ENCODE measurements at regions not wholly inside any gene's neighbourhood (a gene's known extent, or its start where the extent isn't known, plus 50 kb on each side); places are given as distances from the start of the nearest gene placed in this dataset.

DNA sequence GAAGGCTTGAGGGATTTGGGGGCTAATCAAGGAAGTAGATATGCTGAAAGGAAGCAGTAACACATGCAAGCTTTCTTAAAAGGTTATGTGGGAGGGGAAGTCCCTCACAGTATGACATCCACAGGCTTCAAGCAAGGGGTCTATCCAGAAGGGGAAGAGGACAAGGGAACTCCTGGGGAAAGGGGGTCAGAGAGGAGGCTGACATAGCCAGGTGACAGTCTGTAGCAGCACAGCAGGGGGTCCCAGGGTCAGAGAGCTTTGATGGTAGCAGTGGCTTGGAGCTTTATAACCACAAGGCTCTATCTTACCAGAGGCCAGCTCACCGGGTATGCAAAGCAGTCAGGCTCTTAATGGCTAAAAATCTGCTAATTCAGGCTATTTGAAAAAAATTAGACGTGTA is 150.6 kb upstream of the NSMCE3 start:
- no peak for FAIRE-seq

DNA sequence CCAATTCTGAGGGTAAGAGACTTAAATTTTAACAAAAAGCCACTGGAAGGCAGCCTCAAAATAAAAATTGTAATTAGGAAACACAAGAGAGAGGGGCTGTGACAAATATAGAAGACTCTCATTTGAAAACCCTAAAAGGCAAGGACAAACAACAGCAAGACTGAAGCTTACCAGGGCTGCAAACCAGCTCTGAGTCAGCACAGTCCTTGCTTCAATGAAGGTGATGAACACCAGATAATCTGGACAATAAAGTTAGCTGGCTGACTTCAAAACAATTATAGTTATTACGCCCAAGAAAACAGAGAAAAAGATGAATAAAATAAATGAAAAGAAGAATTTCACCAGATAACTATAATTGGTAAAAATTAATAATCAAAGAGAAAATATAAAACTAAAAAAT is 149.3 kb upstream of the NSMCE3 start:
- FAIRE-seq: no peak

DNA sequence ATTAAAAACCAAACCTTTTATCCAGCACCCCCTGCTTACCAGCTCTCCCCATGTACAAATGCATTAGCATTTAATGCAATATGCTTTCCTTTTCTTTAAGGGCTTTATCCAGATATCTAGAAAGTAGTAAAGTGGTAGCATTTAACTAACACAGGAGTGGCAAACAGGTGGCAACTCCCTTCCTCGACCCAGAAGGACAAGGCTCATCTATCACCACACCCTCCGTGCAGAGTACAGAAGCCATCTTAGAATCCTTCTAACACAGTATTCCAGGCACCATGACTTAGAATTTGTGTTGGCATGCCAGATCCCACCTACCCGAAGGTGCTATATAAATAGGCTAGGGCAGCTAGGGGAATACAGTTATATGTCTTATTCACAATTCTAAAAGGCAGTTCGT is 148.6 kb upstream of the NSMCE3 start:
- no peak for FAIRE-seq

DNA sequence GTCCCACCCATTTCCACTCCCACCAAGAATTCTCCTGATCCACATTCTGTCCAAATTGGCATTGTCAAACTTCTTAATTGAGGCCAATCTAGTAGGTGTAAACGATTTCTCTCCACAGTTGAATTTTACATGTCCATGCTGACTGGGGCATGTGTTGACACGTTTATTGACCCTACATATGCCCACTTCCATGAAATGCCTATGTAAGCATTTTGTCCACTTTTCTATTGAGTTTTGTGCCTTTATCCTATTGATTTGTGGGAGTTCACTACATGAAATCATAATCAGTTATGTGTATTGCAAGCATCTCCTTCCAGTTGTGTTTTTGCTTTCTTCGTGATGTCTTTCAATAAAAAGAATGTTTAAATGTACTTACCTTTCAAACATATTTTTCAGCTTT is 141.7 kb upstream of the NSMCE3 start:
- FAIRE-seq: no peak

DNA sequence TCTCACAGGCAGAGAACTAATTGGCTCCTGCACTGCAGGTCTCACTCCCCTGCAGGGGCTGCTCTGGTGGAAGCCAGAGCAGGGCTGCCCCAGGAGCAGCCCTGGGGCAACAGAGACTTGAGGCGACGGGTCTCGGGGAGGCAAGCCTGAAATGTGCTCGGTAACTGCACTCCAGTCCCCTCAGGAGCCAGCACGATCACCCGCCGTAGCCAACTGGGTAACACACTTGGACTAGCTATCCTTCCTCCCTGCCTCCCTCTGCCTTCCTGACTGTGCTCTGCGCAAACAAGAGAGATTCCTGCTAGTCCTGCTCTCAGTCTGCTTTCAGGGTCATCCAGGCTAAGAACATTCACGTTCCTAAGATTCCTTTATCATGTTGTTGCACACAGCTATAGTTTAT is 140.7 kb upstream of the NSMCE3 start:
- no peak for FAIRE-seq

DNA sequence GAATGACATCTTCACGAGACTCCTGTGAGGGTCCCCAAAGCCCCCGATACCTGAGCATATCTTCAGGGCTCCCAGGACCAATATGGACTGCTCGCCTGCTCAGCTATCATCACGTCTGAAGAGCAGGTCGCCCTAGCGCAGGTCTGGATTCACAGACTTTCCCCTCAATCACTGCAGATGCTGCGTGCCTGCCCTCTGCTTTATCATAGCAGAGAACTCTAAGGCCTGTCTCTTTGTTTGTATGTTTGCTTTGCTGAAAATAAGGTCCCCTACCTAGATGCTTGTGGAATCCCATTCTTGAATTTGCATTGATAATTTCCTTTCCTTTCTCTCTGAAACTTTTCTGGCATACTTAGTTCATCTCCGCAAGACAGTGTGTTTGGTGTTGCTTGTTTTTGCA is 140.3 kb upstream of the NSMCE3 start:
- no peak for FAIRE-seq

DNA sequence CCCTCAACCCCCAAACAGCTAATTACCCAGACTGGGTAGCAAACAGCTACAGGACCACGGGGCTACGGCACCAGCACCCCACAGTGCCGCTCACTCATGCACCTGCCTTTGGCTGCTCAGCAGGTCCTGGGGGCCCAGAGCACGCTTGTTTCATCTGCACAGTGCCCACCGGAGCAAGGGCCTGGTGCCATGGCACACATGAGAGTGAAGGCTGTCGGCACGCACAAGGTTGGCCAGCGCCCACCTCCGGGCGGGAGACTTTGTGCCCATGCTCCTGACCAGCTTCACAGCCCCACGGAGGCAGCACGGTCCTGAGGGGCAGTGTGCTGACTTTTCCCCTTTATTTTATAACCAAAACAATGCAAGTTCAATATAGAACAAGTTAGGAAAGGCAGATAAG is 135.9 kb upstream of the NSMCE3 start:
- FAIRE-seq: no peak

DNA sequence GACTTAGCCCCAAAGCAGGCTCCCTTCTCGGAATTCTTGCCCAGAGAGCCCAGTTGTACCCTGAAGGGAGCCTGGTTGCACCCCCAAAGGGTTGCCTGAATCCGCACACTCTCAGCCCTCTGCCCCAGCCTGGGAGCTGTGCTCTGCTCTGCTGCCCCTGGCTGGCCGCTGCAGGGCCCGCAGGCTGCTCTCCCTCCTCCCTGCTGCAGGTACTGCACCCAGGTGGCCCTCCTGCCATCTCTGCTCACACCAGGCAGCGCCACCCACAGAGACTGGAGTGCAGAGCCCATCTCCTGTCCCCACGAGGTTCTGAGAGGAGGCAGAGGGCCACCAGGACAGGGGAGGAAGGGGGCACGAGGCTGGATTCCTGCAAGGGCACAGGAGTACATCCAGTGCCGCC is 134.2 kb upstream of the NSMCE3 start:
- FAIRE-seq: no peak

DNA sequence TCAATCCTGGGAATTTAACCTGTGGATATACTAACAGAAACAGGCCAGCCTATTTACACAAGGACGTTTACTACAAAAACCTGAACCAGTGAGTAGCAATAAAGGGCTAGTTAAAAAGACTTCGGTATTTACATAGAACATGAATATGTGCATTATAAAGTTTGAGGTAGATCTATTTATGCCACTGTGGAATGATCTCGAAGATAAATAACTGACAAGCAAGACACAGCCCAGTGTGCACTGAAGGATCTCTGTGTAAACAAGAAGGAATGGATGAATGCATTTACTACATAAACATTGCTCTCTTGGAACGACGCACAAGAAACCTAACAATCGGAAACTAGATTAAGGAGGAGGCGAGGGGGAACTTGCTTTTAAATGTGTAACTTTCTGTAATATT is 132.0 kb upstream of the NSMCE3 start:
- no peak for FAIRE-seq

DNA sequence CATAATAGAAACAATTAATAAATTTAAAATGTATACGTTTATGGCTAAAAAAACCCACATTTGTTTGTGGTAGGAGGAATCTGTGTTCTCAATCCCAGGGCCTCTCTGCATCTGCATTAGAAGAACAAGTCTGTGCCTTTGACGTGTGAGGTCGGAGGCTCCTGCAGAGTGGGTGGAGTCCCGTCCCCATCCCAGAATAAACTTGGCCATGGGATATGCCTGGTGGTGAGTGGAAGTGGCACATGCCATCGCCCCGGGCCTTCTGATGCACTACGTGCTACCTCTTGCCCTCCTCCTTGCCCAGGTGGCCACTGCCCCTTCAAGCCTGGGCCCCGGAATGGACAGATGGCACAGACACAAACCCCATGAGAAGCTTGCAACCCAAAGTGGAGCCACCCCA is 131.1 kb upstream of the NSMCE3 start:
- FAIRE-seq: no peak

DNA sequence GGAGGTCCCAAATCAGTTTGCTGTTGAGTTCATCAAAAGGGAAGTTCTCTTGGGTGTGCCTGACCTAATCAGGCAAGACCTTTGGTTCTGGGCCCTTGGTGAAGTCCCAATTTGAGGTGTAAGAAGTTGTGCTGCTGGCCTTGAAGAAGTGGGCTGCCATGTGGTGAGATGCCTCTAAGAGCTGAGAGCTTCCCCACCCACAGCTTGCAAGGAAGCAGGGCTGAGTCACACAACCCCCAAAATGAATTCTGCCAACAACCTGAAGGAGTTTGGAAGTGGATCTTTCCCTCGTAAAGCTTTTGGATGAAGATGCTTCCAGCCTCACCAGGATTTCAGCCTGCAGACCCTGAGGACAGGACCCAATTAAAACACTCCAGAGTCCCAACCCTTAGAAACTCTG is 129.3 kb upstream of the NSMCE3 start:
- no peak for FAIRE-seq

DNA sequence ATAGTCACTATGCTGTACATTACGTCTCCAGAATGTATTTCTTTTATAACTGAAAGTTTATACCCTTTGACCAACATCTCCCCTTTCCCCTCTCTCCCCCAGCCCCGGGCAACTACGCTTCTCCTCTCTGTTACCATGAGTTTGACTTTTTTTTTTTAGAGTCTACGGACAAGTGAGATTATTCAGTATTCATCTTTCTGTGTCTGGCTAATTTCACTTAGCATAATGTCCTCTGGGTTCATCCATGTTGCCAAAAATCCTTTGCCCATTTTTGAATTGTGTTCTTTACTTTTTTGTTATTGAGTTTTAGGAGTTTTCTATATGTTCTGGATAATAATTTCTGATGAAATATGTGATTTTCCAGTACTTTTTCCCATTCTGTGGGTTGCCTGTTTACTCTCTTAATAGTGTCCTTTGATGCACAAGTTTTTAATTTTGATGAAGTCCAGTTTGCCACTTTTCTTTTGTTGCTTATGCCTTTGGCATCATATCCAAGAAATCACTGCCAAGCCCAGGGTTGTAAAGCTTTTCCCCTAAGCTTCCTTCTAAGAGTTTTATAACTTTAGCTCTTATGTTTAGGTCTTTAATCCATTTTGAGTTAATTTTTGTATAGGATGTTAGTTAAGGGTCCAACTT is 126.7 kb upstream of the NSMCE3 start:
- FAIRE-seq: no peak

DNA sequence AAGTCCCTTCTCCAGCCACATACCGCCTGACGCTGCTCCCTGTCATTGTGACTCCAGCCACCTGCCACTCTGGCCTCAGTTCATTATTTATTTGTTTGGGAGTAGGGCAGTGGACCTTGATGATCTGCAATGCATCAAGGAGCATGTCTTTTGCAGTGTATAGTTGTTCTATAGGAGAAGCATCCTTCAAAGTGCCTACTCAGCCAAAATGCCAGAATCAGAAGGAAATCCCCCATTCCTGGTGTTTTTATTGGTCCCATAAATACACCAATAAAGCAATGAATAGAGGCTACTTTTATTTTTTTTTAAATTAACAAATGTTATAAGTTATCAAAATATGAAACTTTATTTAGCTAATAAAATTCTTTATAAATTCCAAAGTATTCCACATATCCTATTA is 123.8 kb upstream of the NSMCE3 start:
- FAIRE-seq: no peak

DNA sequence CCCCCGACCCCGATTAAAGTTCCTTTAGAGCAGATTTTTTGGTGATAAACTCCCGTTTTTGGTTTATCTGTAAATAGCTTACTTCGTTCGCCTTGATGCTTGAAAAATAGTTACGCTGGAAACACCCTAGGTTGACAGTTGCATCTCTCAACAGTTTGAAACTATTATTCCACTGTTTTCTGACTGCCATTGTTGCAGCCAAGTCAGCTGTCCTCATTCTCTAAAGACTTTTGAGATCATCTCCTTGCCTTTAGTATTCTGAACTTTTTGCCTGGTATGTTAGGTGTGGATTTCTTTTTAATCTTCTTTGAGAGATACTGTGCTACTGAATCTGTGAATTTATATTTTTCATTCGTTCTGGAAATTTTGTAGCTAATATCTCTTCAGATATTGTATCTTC is 122.7 kb upstream of the NSMCE3 start:
- FAIRE-seq: no peak

DNA sequence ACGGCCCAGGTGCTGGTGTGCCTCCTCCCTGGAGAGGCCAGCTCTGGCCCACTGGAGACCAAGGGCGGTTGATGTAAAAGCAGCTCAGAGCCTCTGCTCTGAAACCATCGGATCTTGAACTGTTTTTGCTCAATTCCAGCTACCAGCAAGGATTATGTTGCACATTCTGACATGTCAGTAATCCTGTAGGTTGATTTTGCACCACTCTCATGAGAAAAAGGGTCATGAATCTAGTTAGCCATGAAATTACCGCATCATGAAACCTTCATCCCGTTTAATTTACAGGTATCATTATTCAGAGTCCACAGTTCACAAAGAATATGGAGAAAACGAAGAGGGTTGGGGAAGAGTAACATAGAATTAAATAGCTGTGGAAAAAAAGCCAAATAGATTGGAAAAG is 120.4 kb upstream of the NSMCE3 start:
- no peak for FAIRE-seq

DNA sequence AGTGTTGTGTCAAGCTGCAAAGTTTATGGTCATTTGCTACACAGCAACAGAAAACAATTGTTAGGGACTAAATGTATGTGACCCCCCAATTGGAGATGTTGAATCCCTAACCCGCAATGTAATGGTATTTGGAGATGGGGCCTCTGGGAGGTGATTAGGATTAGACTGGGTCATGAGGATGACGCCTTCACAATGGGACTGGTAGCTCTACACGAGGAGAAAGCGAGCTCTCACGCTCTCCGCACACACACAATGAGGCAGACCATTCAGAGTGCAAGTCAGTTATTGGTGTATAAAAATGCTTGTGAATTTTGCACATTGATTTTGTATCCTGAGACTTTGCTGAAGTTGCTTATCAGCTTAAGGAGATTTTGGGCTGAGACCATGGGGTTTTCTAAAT is 116.9 kb upstream of the NSMCE3 start:
- FAIRE-seq: no peak

DNA sequence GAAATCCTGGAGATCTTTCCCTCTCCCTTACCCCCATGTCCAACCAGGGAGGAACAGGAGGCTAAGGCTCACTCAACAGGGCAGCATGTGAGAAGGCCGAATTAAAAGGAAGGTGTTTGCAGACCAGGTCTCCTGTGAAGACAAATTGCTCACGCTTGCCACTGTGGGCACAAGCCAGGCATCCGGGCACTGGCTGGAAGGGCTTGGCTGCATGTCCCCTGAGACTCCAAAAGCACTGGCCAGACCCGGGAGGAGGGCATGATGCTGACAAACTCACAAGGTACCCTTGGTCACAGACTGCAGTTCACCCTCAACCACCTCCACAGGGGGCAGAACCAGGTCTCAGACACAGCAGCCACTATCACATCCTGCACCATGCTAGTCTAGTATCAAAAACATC is 113.7 kb upstream of the NSMCE3 start:
- FAIRE-seq: no peak

DNA sequence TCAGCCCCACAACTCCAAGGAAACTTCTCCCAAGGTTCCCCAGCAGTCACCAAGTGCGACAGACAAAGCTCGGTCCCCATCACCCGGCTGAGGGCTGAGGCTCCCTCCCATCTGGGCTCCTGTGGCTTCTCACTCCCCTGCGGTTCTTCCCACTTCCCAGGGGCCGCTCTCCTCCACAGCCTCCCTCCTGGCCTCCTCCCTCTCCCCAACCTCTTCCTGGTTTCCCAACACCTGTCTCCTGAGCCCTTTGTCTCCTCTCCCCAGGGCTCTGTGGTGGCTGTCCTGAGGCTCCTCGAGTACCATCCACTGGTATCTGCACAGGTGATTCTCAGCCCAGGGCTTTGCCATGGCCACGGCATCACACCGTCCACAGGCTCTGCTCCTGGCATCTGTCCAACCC is 113.2 kb upstream of the NSMCE3 start:
- no peak for FAIRE-seq

DNA sequence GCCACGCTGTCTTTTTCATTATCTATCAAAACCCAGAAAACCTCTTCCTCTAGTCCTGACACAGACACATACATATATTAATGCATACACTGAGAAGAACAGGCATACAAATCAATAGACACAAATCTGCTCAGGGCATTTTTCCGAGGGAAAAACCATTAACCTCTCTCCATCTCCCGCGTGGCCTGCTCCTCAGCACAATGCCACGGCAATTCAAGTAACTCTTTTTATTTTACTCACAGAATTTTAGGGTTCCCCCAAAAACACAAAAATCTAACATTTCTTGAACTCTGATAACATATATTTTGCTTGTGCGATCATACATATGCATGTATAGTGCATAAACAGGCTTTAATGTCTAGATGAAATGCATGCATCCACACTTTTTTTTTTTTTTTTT is 110.8 kb upstream of the NSMCE3 start:
- no peak for FAIRE-seq

DNA sequence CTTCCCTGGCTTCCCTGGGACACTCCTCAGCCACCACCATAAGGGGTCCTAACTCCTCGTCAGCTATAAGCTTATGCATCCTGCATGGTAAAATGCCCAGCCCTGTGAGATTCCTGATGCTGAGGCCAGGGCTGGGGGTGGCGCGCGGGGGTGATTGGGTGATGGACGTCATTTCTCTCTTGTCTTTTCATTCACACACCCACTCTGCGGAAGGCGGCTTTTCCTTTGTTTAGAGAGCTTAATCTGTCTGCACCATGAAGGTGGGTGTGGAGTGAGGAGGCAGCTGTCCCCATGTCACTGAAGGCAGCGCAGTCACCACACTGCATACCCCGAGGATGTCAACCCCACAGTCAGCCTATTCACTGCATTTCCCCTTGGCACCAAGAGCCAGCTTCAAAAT is 110.0 kb upstream of the NSMCE3 start:
- FAIRE-seq: no peak

DNA sequence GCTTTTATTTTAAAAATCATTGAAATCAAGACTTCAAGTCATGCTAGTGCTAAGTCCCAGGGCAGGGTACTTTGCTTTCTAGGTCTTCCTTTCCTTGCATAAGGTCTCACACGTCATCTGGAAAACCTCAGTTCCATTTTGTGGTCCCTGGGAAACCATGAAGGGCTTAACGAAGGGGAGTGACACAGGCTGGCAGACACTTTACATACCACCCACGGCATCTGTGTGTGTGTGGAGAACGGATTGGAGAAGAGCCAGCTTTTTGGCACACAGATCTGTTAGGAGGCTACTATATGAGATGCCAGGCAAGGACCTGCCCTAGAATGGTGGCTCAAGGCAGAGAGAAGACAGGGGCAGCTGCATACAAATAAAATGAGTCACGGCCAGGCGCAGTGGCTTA is 107.5 kb upstream of the NSMCE3 start:
- no peak for FAIRE-seq

DNA sequence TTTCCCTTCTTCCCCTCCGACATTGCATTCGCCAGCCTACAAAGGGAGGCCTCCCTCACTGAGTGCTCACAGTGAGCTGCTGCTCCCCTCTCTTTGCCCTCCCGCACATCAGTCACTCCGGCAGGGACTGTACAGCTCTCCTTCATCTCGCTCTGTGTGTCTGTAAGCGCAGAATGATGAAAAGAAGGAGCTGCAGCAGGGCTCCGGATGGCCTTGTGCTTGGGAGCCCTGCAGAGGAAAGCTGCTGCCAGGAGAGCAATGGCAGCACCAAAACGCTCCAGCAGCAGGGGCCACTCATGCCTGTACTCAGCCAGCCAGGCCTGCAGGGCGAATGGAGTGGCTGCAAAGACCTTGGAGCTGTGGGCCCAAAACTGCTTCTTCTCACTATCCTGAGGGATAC is 107.0 kb upstream of the NSMCE3 start:
- FAIRE-seq: no peak

DNA sequence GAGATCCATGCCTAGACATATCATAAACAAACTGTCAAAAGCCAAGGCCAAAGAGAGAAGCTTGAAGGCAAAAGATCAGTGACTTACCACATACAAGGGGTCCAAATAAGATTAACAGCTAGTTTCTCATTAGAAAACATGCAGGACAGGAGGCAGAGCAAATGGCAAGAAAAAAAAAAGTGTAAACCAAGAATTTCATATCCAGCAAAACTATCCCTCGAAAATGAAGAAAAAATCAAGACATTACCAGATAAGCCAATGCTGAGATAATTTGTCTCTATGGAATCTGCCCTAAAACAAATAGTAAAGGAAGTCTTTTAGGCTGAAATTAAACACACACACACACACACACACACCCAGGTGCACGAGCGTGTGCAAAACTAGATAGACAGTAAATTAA is 99.6 kb upstream of the NSMCE3 start:
- FAIRE-seq: no peak

DNA sequence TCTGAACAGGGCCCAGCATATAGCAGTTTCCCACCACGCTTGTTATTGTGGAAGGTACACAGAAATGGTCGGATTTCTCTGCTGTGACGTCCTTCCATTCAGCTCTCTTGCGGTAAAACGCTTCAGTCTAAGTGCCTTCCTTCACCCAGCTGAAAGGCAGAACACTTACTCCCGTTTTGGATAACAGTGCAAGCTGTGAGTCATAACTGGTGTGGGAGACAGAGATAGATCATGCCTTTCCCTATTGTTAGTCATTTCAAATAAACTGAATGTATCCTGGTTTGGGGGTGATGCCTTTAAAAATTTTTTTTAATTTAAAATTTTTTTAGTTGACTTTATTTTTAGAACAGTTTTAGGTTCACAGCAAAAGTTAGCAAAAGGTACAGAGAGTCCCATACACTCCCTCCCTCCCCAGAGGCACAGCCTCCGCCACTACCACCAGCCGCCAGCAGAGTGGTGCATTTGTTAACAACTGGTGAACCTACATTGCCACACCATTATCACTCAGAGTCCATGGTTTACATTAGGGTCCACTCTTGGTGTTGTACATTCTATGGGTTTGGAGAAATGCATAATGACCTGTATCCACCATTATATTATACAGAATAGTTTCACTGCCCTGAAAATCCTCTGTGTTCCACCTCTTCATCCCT is 94.9 kb upstream of the NSMCE3 start:
- no peak for FAIRE-seq

DNA sequence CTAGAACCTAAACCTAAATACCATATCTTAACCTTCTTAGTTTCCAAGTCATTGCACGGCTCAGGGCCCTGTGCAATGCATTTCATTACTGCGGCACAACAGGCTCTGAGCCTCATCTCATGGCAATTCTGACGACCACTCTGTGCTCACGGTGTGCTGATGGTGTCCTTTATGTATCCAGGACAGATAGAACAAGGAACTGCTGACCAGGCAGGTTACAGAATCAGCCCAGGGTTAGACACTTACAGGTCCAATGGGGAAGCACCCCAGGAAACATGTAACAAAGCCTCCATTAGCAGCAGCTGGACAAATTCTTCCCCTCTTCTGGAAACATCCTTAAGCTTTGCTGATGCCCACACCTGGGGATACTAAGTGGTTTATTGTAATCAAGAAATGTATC is 91.9 kb upstream of the NSMCE3 start:
- FAIRE-seq: no peak

All from islet of Langerhans (tissue), 1 donor.